H1 (cell line): ENCODE measurements at regions not wholly inside any gene's neighbourhood (a gene's known extent, or its start where the extent isn't known, plus 50 kb on each side); places are given as distances from the start of the nearest gene placed in this dataset.

ENCODE experiments used
- RBBP5 ChIP-seq: IDR thresholded peaks from 2 replicates; pipeline ENCODE4 v1.7.1; 2012; ENCODE audit warnings: low read depth, mild to moderate bottlenecking, inconsistent platforms, low read length, moderate library complexity, borderline replicate concordance
- USF2 ChIP-seq: IDR thresholded peaks from 2 replicates; pipeline ENCODE4 v1.6.1; 2011; ENCODE audit warnings: low read length, improper control_type of control experiment

DNA sequence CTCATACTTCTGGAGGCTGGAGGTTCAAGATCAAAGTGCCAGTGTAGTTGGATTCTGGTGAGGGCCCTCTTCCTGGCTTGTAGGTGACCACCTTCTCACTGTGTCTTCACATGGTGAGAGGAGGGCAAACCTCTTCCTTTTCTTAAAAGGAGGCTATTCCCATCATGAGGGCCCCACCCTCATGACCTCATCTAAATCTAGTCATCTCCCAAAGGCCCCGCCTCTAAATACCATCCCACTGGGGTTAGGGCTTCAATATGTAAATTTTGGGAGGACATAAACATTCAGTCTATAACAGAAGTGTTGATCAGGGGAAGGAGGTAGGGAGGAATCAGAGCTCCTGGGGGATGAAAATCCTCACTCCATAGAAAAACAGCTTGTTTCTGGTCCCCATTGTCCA, 60.8 kb upstream of the DIPK2B start (continued):
- TF ChIP-seq USF2: no peak
- no peak for TF ChIP-seq RBBP5
